GM21723 (cell line): ENCODE measurements at regions not wholly inside any gene's neighbourhood (a gene's known extent, or its start where the extent isn't known, plus 50 kb on each side); places are given as distances from the start of the nearest gene placed in this dataset.
"Not testable (repeated sequence)": the region's sequence is repeated elsewhere in the genome, so short reads cannot be mapped to it uniquely, and the experiment has no call there.

Source experiments
- ATAC-seq: cut with Tn5 transposase; IDR thresholded peaks from one replicate; pipeline ENCODE4 v1.9.1; 2021; ENCODE audit warnings: mild to moderate bottlenecking, moderate library complexity; ENCODE audit not compliant: unreplicated experiment

GRCh38 chr3:198147213-198147612 is 187.2 kb downstream of the LMLN start:
- ATAC-seq = not testable (repeated sequence)

- not testable (repeated sequence) for ATAC-seq
These were observed 188.0 kb downstream of the LMLN start for GRCh38 chr3:198147993-198148392.

- ATAC-seq = not testable (repeated sequence)
These were observed 189.9 kb downstream of the LMLN start for GRCh38 chr3:198149904-198150303.

GRCh38 chr3:198151867-198152266 is 191.8 kb downstream of the LMLN start:
- ATAC-seq = not testable (repeated sequence)

- ATAC-seq = not testable (repeated sequence)
These were observed 195.8 kb downstream of the LMLN start for GRCh38 chr3:198155771-198156170.

GRCh38 chr3:198157231-198157868 is 197.3 kb downstream of the LMLN start:
- ATAC-seq = peak; percentile 54

- not testable (repeated sequence) for ATAC-seq
These were observed 198.0 kb downstream of the LMLN start for GRCh38 chr3:198158007-198158406.

GRCh38 chr3:198167339-198168039 is 207.5 kb downstream of the LMLN start:
- ATAC-seq = not testable (repeated sequence)

GRCh38 chr3:198170781-198171180 is 210.8 kb downstream of the LMLN start:
- ATAC-seq = not testable (repeated sequence)

GRCh38 chr3:198173080-198173479 is 213.1 kb downstream of the LMLN start:
- not testable (repeated sequence) for ATAC-seq

- ATAC-seq = not testable (repeated sequence)
These were observed 214.0 kb downstream of the LMLN start for GRCh38 chr3:198173929-198174574.
